ENCODE measurements at regions not wholly inside any gene's neighbourhood (a gene's known extent, or its start where the extent isn't known, plus 50 kb on each side); places are given as distances from the start of the nearest gene placed in this dataset.
"Not testable (repeated sequence)": the region's sequence is repeated elsewhere in the genome, so short reads cannot be mapped to it uniquely, and the experiment has no call there.

DNA sequence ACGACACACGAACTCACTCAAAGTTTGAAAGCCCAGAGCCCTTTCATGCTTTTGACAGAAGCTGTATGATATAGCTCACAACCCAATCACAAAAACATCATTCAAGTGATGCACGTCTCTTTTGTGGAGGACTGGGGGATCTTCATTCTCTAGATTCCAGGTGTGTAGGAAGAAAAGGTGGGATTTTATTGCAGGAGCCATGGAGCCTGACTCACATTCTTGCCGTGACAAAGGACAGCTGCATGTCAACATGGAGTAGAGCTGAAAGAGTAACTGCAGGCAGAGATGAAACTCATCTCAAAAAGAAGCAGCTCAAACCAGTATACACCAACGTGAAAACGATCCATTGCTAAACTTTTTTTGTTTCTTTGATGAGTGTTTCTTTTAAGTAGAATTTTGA lies 50.9 kb upstream of the PDE1A start:
- DNase-seq: no peak

GRCh38 chr2:182481676-182482075 lies 54.8 kb upstream of the PDE1A start:
- DNase-seq: no peak

DNA sequence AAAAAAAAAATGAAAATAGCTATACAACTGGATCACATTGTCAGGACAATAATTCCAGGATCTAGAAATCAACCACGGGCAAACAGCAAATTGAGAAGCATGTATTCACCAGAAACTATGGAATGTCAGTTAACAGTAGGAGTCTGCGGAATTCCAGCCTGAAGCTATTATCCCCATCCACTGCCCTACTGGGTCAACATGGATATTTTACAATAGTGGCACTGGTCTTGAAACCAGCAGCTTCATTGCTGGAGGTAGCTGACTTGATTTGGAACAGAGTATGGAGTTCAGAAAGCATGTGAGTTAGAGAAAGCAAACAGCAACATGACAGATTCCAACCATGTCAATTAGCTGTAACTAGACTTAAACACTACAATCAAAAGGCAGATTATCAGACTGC lies 55.7 kb upstream of the PDE1A start:
- no peak for DNase-seq

DNA sequence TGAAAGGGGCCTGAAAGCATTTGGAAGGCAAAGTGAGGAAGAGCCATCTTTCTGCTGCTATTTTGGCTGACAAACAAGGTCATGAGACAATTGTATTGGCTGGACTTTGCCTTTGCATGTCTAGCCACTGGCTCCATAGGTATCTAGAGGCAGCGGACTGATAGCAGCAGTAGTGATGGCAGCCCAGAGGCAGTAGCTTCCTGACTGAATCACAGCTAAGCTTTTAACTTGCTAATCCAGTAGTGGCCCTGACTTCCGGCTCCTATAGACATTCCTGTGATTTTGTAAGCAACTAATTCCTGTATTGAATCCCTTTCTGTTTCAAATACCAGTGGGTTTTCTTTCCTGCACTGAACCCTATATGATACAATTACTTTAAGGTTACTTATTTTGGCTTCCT lies 69.8 kb upstream of the PDE1A start:
- no peak for DNase-seq

GRCh38 chr2:182499706-182500470 lies 73.1 kb upstream of the PDE1A start:
- DNase-seq: no peak

DNA sequence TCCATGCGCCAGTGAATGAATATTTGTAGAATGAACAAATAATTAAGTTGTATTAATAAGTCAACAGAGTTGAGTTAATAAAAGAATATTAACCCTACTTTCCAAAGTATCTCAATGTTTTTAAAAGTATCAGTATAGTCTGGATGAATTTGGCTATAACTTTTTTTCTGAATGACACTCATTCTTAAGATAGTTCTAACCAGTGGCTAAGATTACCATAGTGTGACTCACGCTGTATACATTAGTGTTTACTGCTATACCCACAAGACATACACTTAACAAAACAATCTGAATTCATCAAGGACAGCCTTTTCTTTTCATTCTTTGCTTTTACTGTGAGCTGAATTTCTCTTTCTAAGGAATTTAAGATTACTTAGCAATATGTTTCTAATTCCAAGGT lies 77.0 kb upstream of the PDE1A start:
- no peak for DNase-seq

- no peak for DNase-seq
Observed at GRCh38 chr2:182504903-182505302, 78.1 kb upstream of the PDE1A start.

DNA sequence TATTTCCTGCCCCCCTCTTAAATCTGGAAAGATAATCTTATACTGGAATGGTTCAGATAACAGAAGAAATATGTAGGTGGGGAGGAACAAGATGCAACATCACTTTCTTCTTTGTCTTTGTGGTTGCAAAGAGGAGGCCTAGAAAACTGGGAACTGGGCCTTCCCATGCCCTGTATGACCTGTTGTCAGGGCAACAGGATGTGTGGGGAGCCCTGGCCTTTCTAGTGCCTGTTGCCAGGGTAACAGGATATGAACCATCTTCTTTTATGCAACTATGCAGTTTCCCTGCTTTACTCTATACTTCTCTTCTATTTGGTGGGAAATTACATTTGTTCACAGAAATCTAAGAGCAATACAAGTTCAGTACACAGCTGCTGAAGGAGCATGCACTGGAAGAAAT lies 79.8 kb upstream of the PDE1A start:
- DNase-seq: no peak

GRCh38 chr2:182508583-182508982 lies 81.7 kb upstream of the PDE1A start:
- not testable (repeated sequence) for DNase-seq

DNA sequence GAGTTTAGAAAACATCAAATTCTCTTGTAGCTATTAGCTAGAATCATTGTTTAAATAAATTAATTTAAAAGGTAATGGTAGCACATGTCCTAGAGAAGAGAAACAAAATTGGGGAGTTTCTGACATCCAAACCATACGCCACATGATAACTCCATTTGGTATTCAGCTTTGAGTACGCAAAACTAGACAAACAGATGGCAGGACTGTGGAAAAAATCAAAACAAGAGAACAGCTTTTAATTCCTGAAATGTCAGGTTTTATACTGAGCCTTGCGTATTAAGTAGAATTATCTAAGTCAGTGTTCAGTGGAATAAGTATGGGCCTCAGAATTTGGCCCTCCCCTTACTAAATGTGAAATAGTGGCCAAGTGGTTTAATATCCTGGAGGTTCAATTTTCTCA lies 82.4 kb upstream of the PDE1A start:
- peak in 1 of 2 experiments; percentile 40 for DNase-seq

DNA sequence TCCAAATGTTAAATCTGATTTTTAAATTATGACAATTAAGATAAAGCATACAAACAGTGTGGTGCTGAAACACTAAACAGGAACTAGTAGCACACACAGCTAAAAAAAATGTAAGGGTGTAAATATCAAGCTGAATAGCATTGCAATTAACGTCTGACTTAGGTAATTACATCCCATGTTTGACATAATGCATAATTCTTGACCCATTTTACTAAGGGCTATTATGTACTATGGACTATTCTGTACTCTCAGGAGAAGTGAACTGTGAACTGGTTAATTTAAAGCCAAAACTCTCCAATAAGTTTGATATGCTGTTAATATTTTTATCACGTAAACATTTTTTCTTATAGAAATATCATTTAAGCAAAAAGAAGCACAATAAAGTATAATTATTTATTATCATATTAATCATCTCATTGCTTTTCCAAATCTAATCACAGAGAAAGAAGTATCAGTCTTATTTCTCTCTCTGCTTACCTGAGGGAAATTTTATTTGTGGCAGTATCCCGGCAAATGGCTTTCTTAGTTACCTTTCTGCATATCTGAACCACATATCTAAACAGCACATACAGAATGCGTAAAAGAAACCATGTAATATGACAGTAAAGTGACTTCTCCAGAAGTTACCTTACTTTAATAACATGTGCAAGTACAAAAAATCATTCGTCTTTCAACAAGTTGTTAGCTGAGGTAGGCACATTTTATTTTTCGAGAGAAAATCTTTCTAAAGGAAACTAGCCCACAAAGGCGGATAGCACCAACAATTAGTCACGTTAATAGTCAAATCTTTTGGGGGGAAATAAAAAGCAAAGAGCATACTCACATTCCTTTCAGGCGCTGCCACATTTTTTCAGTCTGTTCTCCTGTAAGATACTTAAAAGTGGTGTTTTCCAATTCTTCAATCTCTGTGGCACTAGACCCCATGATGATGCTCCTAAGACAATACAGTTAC lies 94.9 kb upstream of the PDE1A start:
- DNase-seq: no peak

GRCh38 chr2:182522405-182522896 lies 95.6 kb upstream of the PDE1A start:
- DNase-seq: peak; percentile 84 to 90

- peak; percentile 81 to 83 for DNase-seq
Observed at GRCh38 chr2:182522972-182523473, 96.2 kb upstream of the PDE1A start.

- DNase-seq: no peak
Observed at GRCh38 chr2:182530636-182531035, 103.8 kb upstream of the PDE1A start.

DNA sequence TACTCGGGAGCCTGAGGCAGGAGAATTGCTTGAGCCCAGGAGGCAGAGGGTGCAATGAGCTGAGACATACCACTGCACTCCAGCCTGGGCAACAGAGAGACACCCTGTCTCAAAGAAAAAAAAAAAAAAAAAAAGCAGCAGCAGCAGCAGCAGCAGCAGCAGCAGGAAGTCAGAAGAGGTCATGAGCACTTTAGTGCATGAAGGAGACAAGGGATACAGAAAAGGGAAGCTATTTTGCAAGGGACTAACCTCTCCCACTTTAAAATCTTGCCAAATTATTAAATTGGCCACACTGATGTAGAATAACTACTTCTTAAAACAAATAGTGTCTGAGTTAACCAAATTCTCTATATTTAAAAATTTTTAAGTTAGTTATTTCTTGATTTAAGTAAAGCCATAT lies 113.4 kb upstream of the PDE1A start:
- peak in 1 of 2 experiments; percentile 13 for DNase-seq

GRCh38 chr2:182541268-182541667 lies 114.4 kb upstream of the PDE1A start:
- DNase-seq: no peak

GRCh38 chr2:182542501-182543258 lies 115.8 kb upstream of the PDE1A start:
- peak; percentile 58 to 79 for DNase-seq

DNA sequence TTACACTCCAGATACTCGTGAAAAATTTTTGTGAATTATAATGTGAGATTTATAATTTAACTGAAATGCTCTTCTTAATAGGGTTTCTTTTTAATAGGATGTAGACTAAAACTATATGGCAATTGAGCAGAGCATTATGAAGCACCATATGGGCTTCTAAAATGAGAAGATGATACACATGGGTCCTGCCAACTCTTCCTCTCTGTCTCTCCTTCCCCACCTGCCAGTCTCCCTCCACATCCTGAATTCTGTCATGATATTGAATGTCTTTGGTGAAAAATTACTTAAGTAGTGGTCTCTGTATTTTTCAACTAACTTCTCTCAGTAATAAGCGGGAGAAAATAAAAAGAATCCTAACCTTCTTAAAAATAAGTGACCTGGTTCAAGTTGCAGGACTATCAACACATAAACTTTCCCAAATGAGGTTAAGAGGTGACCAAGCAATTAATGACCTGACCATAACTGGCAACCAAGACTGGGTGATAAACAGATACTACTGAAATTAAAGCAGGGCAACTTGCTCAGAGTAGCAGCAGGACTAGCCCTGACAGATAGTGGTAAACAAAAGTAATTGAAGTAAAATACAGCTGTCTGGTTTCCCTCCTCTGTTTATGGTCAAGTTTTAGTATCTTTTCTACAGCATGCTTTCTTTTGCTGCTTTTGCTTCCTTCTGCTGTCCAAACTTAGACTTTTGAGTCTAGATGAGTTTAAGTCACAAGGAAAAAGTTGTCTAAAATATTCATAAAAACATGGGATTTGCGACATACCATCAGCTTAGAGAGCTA lies 117.1 kb upstream of the PDE1A start:
- peak; percentile 63 to 84 for DNase-seq

- no peak for DNase-seq
Observed at GRCh38 chr2:182545420-182546167, 118.8 kb upstream of the PDE1A start.

- DNase-seq: peak; percentile 35 to 51
Observed at GRCh38 chr2:182548031-182548950, 121.5 kb upstream of the PDE1A start.
